ENCODE measurements at regions not wholly inside any gene's neighbourhood (a gene's known extent, or its start where the extent isn't known, plus 50 kb on each side); places are given as distances from the start of the nearest gene placed in this dataset.

DNA sequence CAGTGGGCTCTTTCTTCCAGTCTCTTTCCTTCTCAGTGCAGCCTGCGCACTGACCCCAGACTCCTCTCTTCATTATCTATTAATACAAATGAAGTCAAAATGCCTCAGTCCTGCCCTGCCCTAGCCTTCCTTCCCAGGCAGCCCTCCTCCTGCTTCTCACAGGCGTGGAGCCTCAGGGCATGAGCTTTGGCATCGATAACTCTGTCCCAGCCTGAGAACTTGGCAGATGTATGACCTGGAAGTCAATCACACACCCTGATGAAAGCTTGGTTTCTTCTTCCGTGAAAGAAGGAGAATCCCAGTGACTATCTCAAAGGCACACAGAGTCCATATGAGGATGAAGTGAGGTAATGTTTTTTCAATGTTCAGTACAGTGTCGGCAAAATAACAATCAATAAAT is 600.7 kb upstream of the ID2 start:
- Histone ChIP-seq H3K27ac (no peak overlapping the region), H3K4me3 (no peak overlapping the region), H3K9me3 (no peaks in the 10 kb centered on the region), H3K4me1 (no peaks in the 10 kb centered on the region), H3K27me3 (no peaks in the 10 kb centered on the region), H3K36me3 (no peaks in the 10 kb centered on the region)
- 92 to 97% methylated on average over 5 of the region's 5 CpGs for WGBS, 2 donors
- intact Hi-C loops (cut with DNase I) = no loop called here
- no peak for DNase-seq
- no peak for TF ChIP-seq EP300 (IDR thresholded peaks at IDR 0.05)
- TF ChIP-seq POLR2A (IDR thresholded peaks at IDR 0.05) = no peak
- TF ChIP-seq, protein P1, sequence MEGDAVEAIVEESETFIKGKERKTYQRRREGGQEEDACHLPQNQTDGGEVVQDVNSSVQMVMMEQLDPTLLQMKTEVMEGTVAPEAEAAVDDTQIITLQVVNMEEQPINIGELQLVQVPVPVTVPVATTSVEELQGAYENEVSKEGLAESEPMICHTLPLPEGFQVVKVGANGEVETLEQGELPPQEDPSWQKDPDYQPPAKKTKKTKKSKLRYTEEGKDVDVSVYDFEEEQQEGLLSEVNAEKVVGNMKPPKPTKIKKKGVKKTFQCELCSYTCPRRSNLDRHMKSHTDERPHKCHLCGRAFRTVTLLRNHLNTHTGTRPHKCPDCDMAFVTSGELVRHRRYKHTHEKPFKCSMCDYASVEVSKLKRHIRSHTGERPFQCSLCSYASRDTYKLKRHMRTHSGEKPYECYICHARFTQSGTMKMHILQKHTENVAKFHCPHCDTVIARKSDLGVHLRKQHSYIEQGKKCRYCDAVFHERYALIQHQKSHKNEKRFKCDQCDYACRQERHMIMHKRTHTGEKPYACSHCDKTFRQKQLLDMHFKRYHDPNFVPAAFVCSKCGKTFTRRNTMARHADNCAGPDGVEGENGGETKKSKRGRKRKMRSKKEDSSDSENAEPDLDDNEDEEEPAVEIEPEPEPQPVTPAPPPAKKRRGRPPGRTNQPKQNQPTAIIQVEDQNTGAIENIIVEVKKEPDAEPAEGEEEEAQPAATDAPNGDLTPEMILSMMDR (IDR thresholded peaks at IDR 0.05) = no peak
- TF ChIP-seq POLR2AphosphoS5 (IDR thresholded peaks at IDR 0.05) = no peak

- DNase-seq = no peak
- H3K9me3 ChIP-seq = no peaks in the 10 kb centered on the region
- H3K27me3 ChIP-seq = no peaks in the 10 kb centered on the region
- 92 to 93% methylated on average over 4 of the region's 4 CpGs for WGBS, 2 donors
- H3K27ac ChIP-seq = no peak overlapping the region
- intact Hi-C loops (cut with DNase I) = no loop called here
- no peak for TF ChIP-seq POLR2A (IDR thresholded peaks at IDR 0.05)
- TF ChIP-seq, protein P1 (IDR thresholded peaks at IDR 0.05) = no peak
- H3K36me3 ChIP-seq = no peaks in the 10 kb centered on the region
- H3K4me3 ChIP-seq = no peak overlapping the region
- H3K4me1 ChIP-seq = no peaks in the 10 kb centered on the region
Measured at GRCh38 chr2:8082840-8083239, 599.0 kb upstream of the ID2 start.

DNA sequence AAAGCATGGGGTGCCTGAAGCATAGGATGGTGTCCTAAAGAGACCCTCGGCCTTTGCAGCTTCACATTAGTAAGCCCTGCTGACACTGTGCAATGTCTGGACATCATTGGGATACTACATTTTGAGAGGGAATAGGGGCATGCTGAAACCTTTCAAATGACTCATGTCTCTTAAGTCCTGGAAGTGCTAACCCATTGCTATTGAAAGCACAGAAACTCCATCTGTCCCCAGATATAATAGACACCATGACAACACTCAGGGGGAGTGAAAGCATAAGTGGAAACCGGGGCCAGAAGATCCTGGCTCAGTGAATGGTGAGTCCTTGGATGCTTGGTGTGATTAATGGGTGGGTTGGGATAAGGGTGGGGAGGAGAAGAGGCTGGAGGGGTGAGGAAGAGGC is 595.5 kb upstream of the ID2 start:
- Histone ChIP-seq H3K27ac (no peak overlapping the region), H3K36me3 (no peaks in the 10 kb centered on the region), H3K4me3 (no peak overlapping the region), H3K27me3 (no peaks in the 10 kb centered on the region), H3K4me1 (no peaks in the 10 kb centered on the region), H3K9me3 (no peaks in the 10 kb centered on the region)
- no peak for TF ChIP-seq POLR2AphosphoS5 (IDR thresholded peaks at IDR 0.05)
- TF ChIP-seq, protein P1 (IDR thresholded peaks at IDR 0.05) = no peak
- TF ChIP-seq EP300 (IDR thresholded peaks at IDR 0.05) = no peak
- TF ChIP-seq POLR2A (IDR thresholded peaks at IDR 0.05) = no peak
- no peak for DNase-seq
- 88 to 91% methylated on average over 2 of the region's 2 CpGs for WGBS, 2 donors
- intact Hi-C loops (cut with DNase I) = no loop called here

GRCh38 chr2:8086796-8087479 is 594.9 kb upstream of the ID2 start:
- Histone ChIP-seq H3K27ac (no peak overlapping the region), H3K36me3 (no peaks in the 10 kb centered on the region), H3K27me3 (no peaks in the 10 kb centered on the region), H3K9me3 (no peaks in the 10 kb centered on the region), H3K4me3 (no peak overlapping the region), H3K4me1 (no peaks in the 10 kb centered on the region)
- intact Hi-C loops (cut with DNase I) = no loop called here
- WGBS, 2 donors = 85 to 92% methylated on average over 4 of the region's 4 CpGs
- TF ChIP-seq EP300 (IDR thresholded peaks at IDR 0.05) (no peak), POLR2AphosphoS5 (IDR thresholded peaks at IDR 0.05) (no peak), POLR2A (IDR thresholded peaks at IDR 0.05) (no peak)
- TF ChIP-seq, protein P1 (IDR thresholded peaks at IDR 0.05) = no peak
- DNase-seq = no peak

DNA sequence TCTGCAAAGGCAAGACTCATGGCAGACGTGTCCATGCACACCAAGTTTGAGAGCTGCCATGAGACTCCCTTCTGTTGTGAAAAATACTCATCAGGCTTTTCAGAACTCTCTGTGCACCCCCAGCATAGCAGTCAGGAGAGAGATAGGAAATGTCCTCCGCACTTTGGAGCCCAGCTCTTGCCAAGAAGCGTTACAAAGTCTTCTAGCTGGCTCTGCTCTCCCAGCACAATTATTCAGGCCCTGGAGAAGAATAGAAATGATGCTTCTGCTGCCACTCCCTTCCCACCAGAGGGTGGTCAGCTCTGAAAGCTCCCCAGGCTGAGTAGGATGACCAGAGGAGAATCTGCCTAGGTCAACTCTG is 594.4 kb upstream of the ID2 start:
- no peak for DNase-seq
- no peaks in the 10 kb centered on the region for H3K9me3 ChIP-seq
- TF ChIP-seq, protein P1 (IDR thresholded peaks at IDR 0.05) = no peak
- TF ChIP-seq EP300 (IDR thresholded peaks at IDR 0.05) (no peak), POLR2A (IDR thresholded peaks at IDR 0.05) (no peak), POLR2AphosphoS5 (IDR thresholded peaks at IDR 0.05) (no peak)
- intact Hi-C loops (cut with DNase I) = no loop called here
- H3K4me3 ChIP-seq = no peak overlapping the region
- H3K36me3 ChIP-seq = no peaks in the 10 kb centered on the region
- H3K27me3 ChIP-seq = no peaks in the 10 kb centered on the region
- WGBS, 2 donors = 87 to 94% methylated on average over 3 of the region's 3 CpGs
- H3K27ac ChIP-seq = no peak overlapping the region
- no peaks in the 10 kb centered on the region for H3K4me1 ChIP-seq
